Keratinocyte (primary cell): ENCODE measurements at regions not wholly inside any gene's neighbourhood (a gene's known extent, or its start where the extent isn't known, plus 50 kb on each side); places are given as distances from the start of the nearest gene placed in this dataset.

ENCODE experiments used
- DNase-seq: peaks from one replicate; pipeline ENCODE4 v3.0.0-alpha.2; 2011; ENCODE audit warnings: low read depth, missing footprints, low spot score
- FAIRE-seq: peaks from 2 replicates; lab custom pipeline; 2011; peaks lifted over from hg19 to GRCh38; lab: Jason Lieb, UNC
- H2AFZ ChIP-seq: 2 replicates; pipeline ENCODE4 v1.6.0; 2012; ENCODE audit warnings: low read length, control low read depth, inconsistent platforms; ENCODE audit not compliant: control insufficient read depth
- H3K27ac ChIP-seq: 2 replicates; pipeline ENCODE4 v1.5.1; 2011; ENCODE audit warnings: low read length; ENCODE audit not compliant: control insufficient read depth, insufficient read depth
- H3K27me3 ChIP-seq: 3 replicates; pipeline ENCODE4 v1.6.0; 2011; ENCODE audit warnings: low read length; ENCODE audit not compliant: control insufficient read depth, insufficient read depth; ENCODE audit errors: extremely low read depth
- H3K36me3 ChIP-seq, 2 experiments: 2 replicates in 1 of 2; 3 replicates in 1 of 2; pipeline ENCODE4 v1.5.1; 2011; ENCODE audit warnings: low read length in 2 of 2, mild to moderate bottlenecking in 1 of 2; ENCODE audit not compliant: control insufficient read depth in 2 of 2, insufficient read depth in 2 of 2; ENCODE audit errors: extremely low read depth in 1 of 2
- H3K4me1 ChIP-seq: 3 replicates; pipeline ENCODE4 v1.5.1; 2011; ENCODE audit warnings: low read length; ENCODE audit not compliant: control insufficient read depth, insufficient read depth; ENCODE audit errors: extremely low read depth
- H3K4me2 ChIP-seq: 3 replicates; pipeline ENCODE4 v1.6.0; 2011; ENCODE audit warnings: low read depth, low read length; ENCODE audit not compliant: control insufficient read depth, insufficient read depth; ENCODE audit errors: extremely low read depth
- H3K4me3 ChIP-seq, 3 experiments: fragments of 200-600 bp in 1 of 3; sonication (generic) in 1 of 3; 2 replicates in 2 of 3; 3 replicates in 1 of 3; pipeline ENCODE4 v1.5.1; 2011 to 2016; ENCODE audit warnings: low read length in 3 of 3, mild to moderate bottlenecking in 3 of 3, control low read depth in 2 of 3, inconsistent platforms in 1 of 3, low read depth in 1 of 3, mixed read lengths in 1 of 3, mixed run types in 1 of 3, moderate library complexity in 1 of 3; ENCODE audit not compliant: control insufficient read depth in 2 of 3, insufficient read depth in 2 of 3; ENCODE audit errors: extremely low read depth in 1 of 3
- H3K79me2 ChIP-seq: 2 replicates; pipeline ENCODE4 v1.6.0; 2012; ENCODE audit warnings: low read length; ENCODE audit not compliant: control insufficient read depth, insufficient read depth
- H3K9ac ChIP-seq: 3 replicates; pipeline ENCODE4 v1.6.0; 2011; ENCODE audit warnings: low read length; ENCODE audit not compliant: control insufficient read depth, insufficient read depth; ENCODE audit errors: extremely low read depth
- H3K9me1 ChIP-seq: 3 replicates; pipeline ENCODE4 v1.6.0; 2011; ENCODE audit warnings: low read length; ENCODE audit not compliant: control insufficient read depth, insufficient read depth; ENCODE audit errors: extremely low read depth
- H3K9me3 ChIP-seq: 2 replicates; pipeline ENCODE4 v1.5.1; 2012; ENCODE audit warnings: low read depth, low read length; ENCODE audit not compliant: control insufficient read depth
- H4K20me1 ChIP-seq: 3 replicates; pipeline ENCODE4 v1.6.0; 2011; ENCODE audit warnings: low read length; ENCODE audit not compliant: control insufficient read depth, insufficient read depth; ENCODE audit errors: extremely low read depth
- EZH2 ChIP-seq: IDR thresholded peaks from one replicate; pipeline ENCODE4 v1.6.1; 2012; ENCODE audit warnings: inconsistent platforms, mild to moderate bottlenecking, low read length, moderate library complexity
- dilution Hi-C: fragments of 300-500 bp; cut with MboI; formaldehyde crosslinking; loops from one replicate; pipeline ENCODE4 v1.7.0; 2020; ENCODE audit warnings: low sequenced_read_pairs; ENCODE audit not compliant: extremely low pct_ligation_motif_present
- TF ChIP-seq, protein P1 (sequence below), 3 experiments: IDR thresholded peaks in 1 of 3; conservative IDR thresholded peaks in 1 of 3; optimal IDR thresholded peaks in 1 of 3; 2 replicates in 2 of 3; 3 replicates in 1 of 3; pipeline versions ENCODE3 to v1.5.1; 2011; ENCODE audit warnings: low read length in 3 of 3, mild to moderate bottlenecking in 3 of 3, moderate library complexity in 2 of 3, control low read depth in 1 of 3, inconsistent platforms in 1 of 3; ENCODE audit not compliant: insufficient read depth in 2 of 3; ENCODE audit errors: extremely low read depth in 1 of 3

DNA sequence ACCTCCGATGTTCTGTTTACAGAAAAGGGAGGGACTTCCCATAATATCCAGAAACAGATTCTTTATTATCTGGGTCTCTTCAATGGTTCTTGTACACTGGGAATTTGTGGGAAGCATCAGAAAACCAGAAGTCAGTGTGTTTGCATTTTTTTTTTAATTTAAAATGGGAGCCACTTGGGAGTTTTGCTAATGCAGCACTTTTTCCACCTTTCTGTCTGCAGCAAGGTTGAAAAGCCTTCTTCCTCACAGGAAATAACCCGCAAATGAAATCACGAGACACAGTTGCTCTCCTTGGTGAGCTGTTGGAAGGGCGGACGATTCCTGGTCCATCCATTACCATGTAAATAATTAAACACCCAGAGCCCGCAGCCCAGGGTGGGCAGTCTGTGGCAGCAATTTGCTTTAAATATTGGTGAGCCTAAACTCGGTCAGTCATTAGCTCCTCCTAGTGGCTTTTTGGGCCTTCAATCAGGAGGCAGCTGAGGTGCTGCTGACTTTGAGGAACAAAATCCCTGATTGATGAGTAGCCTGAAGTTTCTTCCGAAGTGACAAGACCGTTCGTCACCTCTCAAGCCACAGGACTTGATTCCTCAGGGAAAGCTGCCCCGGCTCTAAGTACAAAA, 471.5 kb downstream of the EPHA4 start:
- Histone ChIP-seq H3K36me3 (no peaks in the 10 kb centered on the region), H3K4me2 (no peak overlapping the region), H4K20me1 (no peaks in the 10 kb centered on the region), H3K9me3 (no peaks in the 10 kb centered on the region), H3K27ac (no peak overlapping the region), H3K4me3 (no peak overlapping the region), H3K79me2 (no peaks in the 10 kb centered on the region), H2AFZ (no peak overlapping the region), H3K27me3 (no peaks in the 10 kb centered on the region), H3K9me1 (no peaks in the 10 kb centered on the region), H3K9ac (no peak overlapping the region), H3K4me1 (peaks cover 42% of the 10 kb centered on the region)
- DNase-seq (no peak), FAIRE-seq (no peak)
- dilution Hi-C loops, result no loop called here
- TF ChIP-seq EZH2, result no peak
- TF ChIP-seq, protein P1, sequence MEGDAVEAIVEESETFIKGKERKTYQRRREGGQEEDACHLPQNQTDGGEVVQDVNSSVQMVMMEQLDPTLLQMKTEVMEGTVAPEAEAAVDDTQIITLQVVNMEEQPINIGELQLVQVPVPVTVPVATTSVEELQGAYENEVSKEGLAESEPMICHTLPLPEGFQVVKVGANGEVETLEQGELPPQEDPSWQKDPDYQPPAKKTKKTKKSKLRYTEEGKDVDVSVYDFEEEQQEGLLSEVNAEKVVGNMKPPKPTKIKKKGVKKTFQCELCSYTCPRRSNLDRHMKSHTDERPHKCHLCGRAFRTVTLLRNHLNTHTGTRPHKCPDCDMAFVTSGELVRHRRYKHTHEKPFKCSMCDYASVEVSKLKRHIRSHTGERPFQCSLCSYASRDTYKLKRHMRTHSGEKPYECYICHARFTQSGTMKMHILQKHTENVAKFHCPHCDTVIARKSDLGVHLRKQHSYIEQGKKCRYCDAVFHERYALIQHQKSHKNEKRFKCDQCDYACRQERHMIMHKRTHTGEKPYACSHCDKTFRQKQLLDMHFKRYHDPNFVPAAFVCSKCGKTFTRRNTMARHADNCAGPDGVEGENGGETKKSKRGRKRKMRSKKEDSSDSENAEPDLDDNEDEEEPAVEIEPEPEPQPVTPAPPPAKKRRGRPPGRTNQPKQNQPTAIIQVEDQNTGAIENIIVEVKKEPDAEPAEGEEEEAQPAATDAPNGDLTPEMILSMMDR (optimal IDR thresholded peaks at IDR 0.05 in 1 of 3, IDR thresholded peaks at IDR 0.05 in 1 of 3, conservative IDR thresholded peaks at IDR 0.05 in 1 of 3; ENCODE audit: extremely low read depth in 1 of 3, insufficient read depth in 2 of 3, low read length in 3 of 3), result peak in 1 of 3 experiments; percentile 39

DNA sequence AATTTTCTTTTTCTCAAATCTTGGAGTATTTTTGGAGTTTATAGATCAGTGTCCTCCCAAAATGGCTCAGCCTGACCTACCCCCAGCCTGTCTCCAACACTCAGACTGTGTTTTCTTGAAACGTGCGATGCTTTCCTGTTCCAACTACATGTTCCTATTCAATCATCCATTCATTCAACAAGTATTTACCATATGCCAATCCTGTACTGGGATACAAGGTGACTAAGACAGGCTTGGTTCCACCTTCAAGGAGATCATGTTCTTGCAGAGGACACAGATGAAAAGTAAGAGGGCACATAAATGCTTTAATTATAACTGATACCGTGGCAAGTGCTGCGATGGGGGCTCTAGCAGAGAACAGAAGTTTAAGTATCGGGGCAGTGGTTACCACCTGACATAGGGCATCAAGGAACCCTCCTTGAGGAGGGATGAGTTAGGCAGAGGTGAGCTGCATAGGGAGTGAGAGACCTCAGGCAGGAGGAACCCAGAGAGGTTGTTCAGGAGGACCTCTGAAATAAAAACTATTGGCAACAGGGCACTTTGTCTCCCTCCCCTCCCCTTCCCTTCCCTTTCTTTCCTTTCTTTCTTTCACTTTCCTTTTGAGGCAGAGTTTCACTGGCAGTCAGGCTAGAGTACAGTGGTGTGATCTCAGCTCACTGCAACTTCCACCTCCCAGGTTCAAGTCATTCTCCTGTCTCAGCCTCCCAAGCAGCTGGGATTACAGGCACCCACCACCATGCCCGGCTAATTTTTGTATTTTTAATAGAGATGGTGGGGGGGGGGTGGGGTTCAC, 469.0 kb downstream of the EPHA4 start:
- DNase-seq, result no peak
- FAIRE-seq, result peak; percentile 94
- no peaks in the 10 kb centered on the region for H3K79me2 ChIP-seq
- TF ChIP-seq EZH2, result no peak
- TF ChIP-seq, protein P1 (optimal IDR thresholded peaks at IDR 0.05 in 1 of 3, IDR thresholded peaks at IDR 0.05 in 1 of 3, conservative IDR thresholded peaks at IDR 0.05 in 1 of 3; ENCODE audit: extremely low read depth in 1 of 3, insufficient read depth in 2 of 3, low read length in 3 of 3), result no peak
- H3K9ac ChIP-seq, result no peak overlapping the region
- H3K27me3 ChIP-seq, result no peaks in the 10 kb centered on the region
- dilution Hi-C loops, result no loop called here
- H3K4me2 ChIP-seq, result peak overlapping the region; percentile 11
- H3K27ac ChIP-seq, result no peak overlapping the region
- peaks cover 32% of the 10 kb centered on the region for H3K4me1 ChIP-seq
- no peaks in the 10 kb centered on the region for H3K9me3 ChIP-seq
- no peaks in the 10 kb centered on the region for H3K36me3 ChIP-seq
- H2AFZ ChIP-seq, result no peak overlapping the region
- H3K9me1 ChIP-seq, result no peaks in the 10 kb centered on the region
- no peaks in the 10 kb centered on the region for H4K20me1 ChIP-seq
- H3K4me3 ChIP-seq, result no peak overlapping the region
